Smooth muscle cell (in vitro differentiated cells): ENCODE measurements at regions not wholly inside any gene's neighbourhood (a gene's known extent, or its start where the extent isn't known, plus 50 kb on each side); places are given as distances from the start of the nearest gene placed in this dataset.
A peak's percentile ranks its signal among the peaks of the same experiment; 100 is the strongest.

ENCODE experiments used
- DNase-seq: peaks from one replicate; lab custom pipeline; 2025; ENCODE audit not compliant: unreplicated experiment; lab: John Stamatoyannopoulos, UW
- H2AFZ ChIP-seq: fragments of 200-600 bp; sonication (generic); 2 replicates; pipeline ENCODE4 v1.6.0; 2016; ENCODE audit warnings: antibody characterized with exemption, low read depth, mild to moderate bottlenecking
- H3F3A ChIP-seq: fragments of 200-600 bp; sonication (generic); 2 replicates; pipeline ENCODE4 v1.6.0; 2017; ENCODE audit warnings: antibody characterized with exemption, low read depth
- H3K27ac ChIP-seq: fragments of 200-600 bp; sonication (generic); 2 replicates; pipeline ENCODE4 v1.5.1; 2016; ENCODE audit warnings: low read depth, mild to moderate bottlenecking
- H3K27me3 ChIP-seq: fragments of 200-600 bp; sonication (generic); 2 replicates; pipeline ENCODE4 v1.6.1; 2016; ENCODE audit warnings: low read depth, mild to moderate bottlenecking
- H3K36me3 ChIP-seq: fragments of 200-600 bp; sonication (generic); 2 replicates; pipeline ENCODE4 v1.5.1; 2016; ENCODE audit warnings: low read depth
- H3K4me1 ChIP-seq: fragments of 200-600 bp; sonication (generic); 2 replicates; pipeline ENCODE4 v1.5.1; 2016; ENCODE audit warnings: low read depth
- H3K4me2 ChIP-seq: fragments of 200-600 bp; sonication (generic); 2 replicates; pipeline ENCODE4 v1.6.0; 2016; ENCODE audit warnings: mild to moderate bottlenecking
- H3K4me3 ChIP-seq: fragments of 200-600 bp; sonication (generic); 2 replicates; pipeline ENCODE4 v1.5.1; 2016; ENCODE audit warnings: mild to moderate bottlenecking
- H3K79me2 ChIP-seq: fragments of 200-600 bp; sonication (generic); 2 replicates; pipeline ENCODE4 v1.6.0; 2016; ENCODE audit warnings: low read depth, mild to moderate bottlenecking
- H3K9ac ChIP-seq: fragments of 200-600 bp; sonication (generic); 2 replicates; pipeline ENCODE4 v1.6.0; 2016; ENCODE audit warnings: low read depth
- H3K9me3 ChIP-seq: fragments of 200-600 bp; sonication (generic); replicated peaks from 2 replicates; pipeline ENCODE4 v1.5.1; 2016; ENCODE audit warnings: low read depth
- H4K20me1 ChIP-seq: fragments of 200-600 bp; sonication (generic); 2 replicates; pipeline ENCODE4 v1.6.0; 2016; ENCODE audit warnings: low read depth
- CTCF ChIP-seq: fragments of 200-600 bp; sonication (generic); IDR thresholded peaks from 2 replicates; pipeline ENCODE4 v1.5.1; 2017; ENCODE audit warnings: borderline replicate concordance, mild to moderate bottlenecking, antibody characterized with exemption; ENCODE audit not compliant: insufficient read depth, poor library complexity, severe bottlenecking
- WGBS: methylation state at CpG from one replicate; pipeline ENCODE4 v1.1.7; 2016; ENCODE audit warnings: low lambda C conversion rate; 5-methylcytosine and 5-hydroxymethylcytosine counted together

- Histone ChIP-seq H3K36me3 (no peaks in the 10 kb centered on the region), H2AFZ (no peak overlapping the region), H3K27ac (no peak overlapping the region), H3K27me3 (no peaks in the 10 kb centered on the region), H3K9ac (no peak overlapping the region), H4K20me1 (no peaks in the 10 kb centered on the region), H3K79me2 (no peaks in the 10 kb centered on the region), H3K4me1 (no peaks in the 10 kb centered on the region), H3K4me2 (no peak overlapping the region), H3F3A (no peaks in the 10 kb centered on the region), H3K9me3 (no peaks in the 10 kb centered on the region), H3K4me3 (no peak overlapping the region)
- no peak for DNase-seq
- TF ChIP-seq CTCF: no peak
These were observed 242.5 kb upstream of the FAT4 start for GRCh38 chr4:125072269-125072668.

DNA sequence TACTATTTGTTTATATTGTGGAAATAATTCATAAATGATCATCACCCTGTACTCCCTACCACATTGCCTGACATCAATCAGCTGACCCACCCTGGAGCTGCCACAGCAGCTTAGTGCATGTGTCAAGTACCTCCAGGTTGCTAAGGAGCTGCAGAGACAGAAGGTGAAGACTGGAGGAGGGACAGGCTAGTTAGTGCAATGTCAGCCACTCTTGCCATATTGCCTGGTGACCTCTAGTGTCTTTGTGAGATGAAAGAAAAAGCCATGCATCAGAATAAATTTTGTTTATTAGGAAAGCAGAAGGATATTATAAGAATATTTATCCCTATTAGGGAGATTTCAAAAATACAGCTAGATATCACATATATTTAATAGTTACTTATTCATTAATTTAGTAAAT is 243.9 kb upstream of the FAT4 start:
- no peak overlapping the region for H2AFZ ChIP-seq
- TF ChIP-seq CTCF: no peak
- no peaks in the 10 kb centered on the region for H3K9me3 ChIP-seq

GRCh38 chr4:125062115-125063050 is 252.4 kb upstream of the FAT4 start:
- WGBS: 78% methylated on average over 7 of the region's 7 CpGs
- H2AFZ ChIP-seq: peak overlapping the region; percentile 76
- H3K4me2 ChIP-seq: peak overlapping the region; percentile 46

More for the DNA sequence above, 243.9 kb upstream of the FAT4 start:
- Histone ChIP-seq H3K4me3 (no peak overlapping the region), H3K9ac (no peak overlapping the region), H4K20me1 (no peaks in the 10 kb centered on the region), H3K4me2 (no peak overlapping the region), H3K27me3 (no peaks in the 10 kb centered on the region), H3K79me2 (no peaks in the 10 kb centered on the region), H3K36me3 (no peaks in the 10 kb centered on the region), H3K4me1 (no peaks in the 10 kb centered on the region), H3K27ac (no peak overlapping the region), H3F3A (no peaks in the 10 kb centered on the region)
- DNase-seq: no peak

More at GRCh38 chr4:125062115-125063050, 252.4 kb upstream of the FAT4 start:
- no peak for DNase-seq
- no peaks in the 10 kb centered on the region for H3K27me3 ChIP-seq
- H3K9me3 ChIP-seq: no peaks in the 10 kb centered on the region
- H3K9ac ChIP-seq: no peak overlapping the region
- H3K79me2 ChIP-seq: no peaks in the 10 kb centered on the region
- H3F3A ChIP-seq: no peaks in the 10 kb centered on the region
- no peak overlapping the region for H3K4me3 ChIP-seq
- peaks cover 5% of the 10 kb centered on the region for H3K4me1 ChIP-seq
- no peaks in the 10 kb centered on the region for H3K36me3 ChIP-seq
- no peak overlapping the region for H3K27ac ChIP-seq
- H4K20me1 ChIP-seq: no peaks in the 10 kb centered on the region
- TF ChIP-seq CTCF: no peak
